ENCODE measurements at regions not wholly inside any gene's neighbourhood (a gene's known extent, or its start where the extent isn't known, plus 50 kb on each side); places are given as distances from the start of the nearest gene placed in this dataset.

- no peaks in the 10 kb centered on the region for H3K36me3 Mint-ChIP-seq (ENCODE audit: low read depth)
- no peaks in the 10 kb centered on the region for H3K9me3 Mint-ChIP-seq
- intact Hi-C loops (cut with micrococcal nuclease): no loop called here
- peaks cover 1% of the 10 kb centered on the region for H3K27me3 Mint-ChIP-seq
- H3K27ac Mint-ChIP-seq: no peak overlapping the region
- POLR2A ChIA-PET: no interaction called here
- no peak for TF ChIP-seq CTCF (IDR thresholded peaks at IDR 0.05)
- DNase-seq (no peak), ATAC-seq (no peak)
- H3K4me1 Mint-ChIP-seq (ENCODE audit: low read depth): no peaks in the 10 kb centered on the region
- CTCF ChIA-PET: no interaction called here
- no peak overlapping the region for H3K4me3 Mint-ChIP-seq
Observed at GRCh38 chr18:67646890-67647289, 130.4 kb upstream of the DSEL start.

- CTCF ChIA-PET: no interaction called here
Observed at GRCh38 chr18:67644226-67644625, 127.7 kb upstream of the DSEL start.

GRCh38 chr18:67639872-67640271 lies 123.4 kb upstream of the DSEL start:
- Mint-ChIP-seq H3K27ac (no peak overlapping the region), H3K9me3 (no peaks in the 10 kb centered on the region), H3K4me1 (ENCODE audit: low read depth) (no peaks in the 10 kb centered on the region), H3K36me3 (ENCODE audit: low read depth) (no peaks in the 10 kb centered on the region), H3K27me3 (peaks cover 2% of the 10 kb centered on the region), H3K4me3 (no peak overlapping the region)
- DNase-seq (no peak), ATAC-seq (no peak)
- CTCF ChIA-PET: interaction anchor here (1.0 to 1.2 kb wide), 2 partner anchors 20 to 28 kb away, joined by 3 read pairs; no protein-coding TSS in a partner anchor
- TF ChIP-seq CTCF (IDR thresholded peaks at IDR 0.05): no peak
- intact Hi-C loops (cut with micrococcal nuclease): no loop called here
- POLR2A ChIA-PET: no interaction called here

More at GRCh38 chr18:67644226-67644625, 127.7 kb upstream of the DSEL start:
- intact Hi-C loops (cut with micrococcal nuclease): no loop called here
- no peaks in the 10 kb centered on the region for H3K9me3 Mint-ChIP-seq
- no peaks in the 10 kb centered on the region for H3K4me1 Mint-ChIP-seq (ENCODE audit: low read depth)
- H3K27ac Mint-ChIP-seq: no peak overlapping the region
- TF ChIP-seq CTCF (IDR thresholded peaks at IDR 0.05): no peak
- ATAC-seq (no peak), DNase-seq (no peak)
- no peaks in the 10 kb centered on the region for H3K27me3 Mint-ChIP-seq
- POLR2A ChIA-PET: no interaction called here
- no peaks in the 10 kb centered on the region for H3K36me3 Mint-ChIP-seq (ENCODE audit: low read depth)
- no peak overlapping the region for H3K4me3 Mint-ChIP-seq

- Mint-ChIP-seq H3K9me3 (no peaks in the 10 kb centered on the region), H3K27me3 (peaks cover 2% of the 10 kb centered on the region), H3K4me1 (ENCODE audit: low read depth) (no peaks in the 10 kb centered on the region), H3K4me3 (no peak overlapping the region), H3K27ac (no peak overlapping the region), H3K36me3 (ENCODE audit: low read depth) (no peaks in the 10 kb centered on the region)
- ChIA-PET CTCF (no interaction called here), POLR2A (no interaction called here)
- no peak for TF ChIP-seq CTCF (IDR thresholded peaks at IDR 0.05)
- DNase-seq (no peak), ATAC-seq (no peak)
- intact Hi-C loops (cut with micrococcal nuclease): no loop called here
Observed at GRCh38 chr18:67636597-67637385, 120.3 kb upstream of the DSEL start.

GRCh38 chr18:67634631-67635338 lies 118.3 kb upstream of the DSEL start:
- H3K27me3 Mint-ChIP-seq: peaks cover 2% of the 10 kb centered on the region
- H3K4me3 Mint-ChIP-seq: no peak overlapping the region
- no peak for DNase-seq
- intact Hi-C loops (cut with micrococcal nuclease): no loop called here
- CTCF ChIA-PET: no interaction called here
- no peak for ATAC-seq
- H3K27ac Mint-ChIP-seq: no peak overlapping the region
- H3K4me1 Mint-ChIP-seq (ENCODE audit: low read depth): no peaks in the 10 kb centered on the region
- no peaks in the 10 kb centered on the region for H3K36me3 Mint-ChIP-seq (ENCODE audit: low read depth)
- POLR2A ChIA-PET: no interaction called here
- TF ChIP-seq CTCF (IDR thresholded peaks at IDR 0.05): no peak
- no peaks in the 10 kb centered on the region for H3K9me3 Mint-ChIP-seq

All from activated CD8-positive, alpha-beta T cell treated with anti-CD3 and anti-CD28 coated beads for 36 hours (primary cell).